Stimulated activated naive B cell treated with anti-CD40 and anti-IgM and Interleukin-4, amounts not matched to agents 10 μg/mL and 1 μg/mL and 100 μg/mL, for 72 hours (primary cell): ENCODE measurements at regions not wholly inside any gene's neighbourhood (a gene's known extent, or its start where the extent isn't known, plus 50 kb on each side); places are given as distances from the start of the nearest gene placed in this dataset.
A peak's percentile ranks its signal among the peaks of the same experiment; 100 is the strongest.

Experiments used
- ATAC-seq, 2 donors: fragments of 150-1000 bp; cut with Tn5 transposase; replicated peaks; 2 replicates each; pipeline ENCODE4 v1.10.0; 2021; ENCODE audit warnings: moderate library complexity in 1 of 2
- DNase-seq: peaks from one replicate; pipeline ENCODE4 v3.0.0; 2021
- H3K27ac Mint-ChIP-seq: one replicate; pipeline ENCODE4 v1.8.0; 2022; ENCODE audit warnings: mild to moderate bottlenecking, mixed read lengths
- H3K27me3 Mint-ChIP-seq, 2 donors: one replicate each; pipeline ENCODE4 v1.8.0; 2022; ENCODE audit warnings: mixed read lengths in 2 of 2
- H3K36me3 Mint-ChIP-seq, 2 donors: one replicate each; pipeline ENCODE4 v1.8.0; 2022; ENCODE audit warnings: mixed read lengths in 2 of 2, mild to moderate bottlenecking in 1 of 2
- H3K4me1 Mint-ChIP-seq, 2 donors: one replicate each; pipeline ENCODE4 v1.8.0; 2022; ENCODE audit warnings: mixed read lengths in 2 of 2, mild to moderate bottlenecking in 1 of 2
- H3K4me3 Mint-ChIP-seq, 2 donors: one replicate each; pipeline ENCODE4 v1.8.0; 2022; ENCODE audit warnings: mild to moderate bottlenecking in 2 of 2, mixed read lengths in 2 of 2, moderate library complexity in 1 of 2
- H3K9me3 Mint-ChIP-seq, 2 donors: one replicate each; pipeline ENCODE4 v1.8.0; 2022; ENCODE audit warnings: mixed read lengths in 2 of 2, mild to moderate bottlenecking in 1 of 2

GRCh38 chr12:4223273-4223845 is 50.2 kb upstream of the CCND2 start:
- Mint-ChIP-seq H3K4me1 (peaks cover 28 to 40% of the 10 kb centered on the region in 2 donors), H3K9me3 (no peaks in the 10 kb centered on the region), H3K27ac (peak overlapping the region; percentile 16), H3K36me3 (no peaks in the 10 kb centered on the region), H3K4me3 (peak overlapping the region in 1 of 2 donors; percentile 9), H3K27me3 (peaks cover 0 to 4% of the 10 kb centered on the region in 2 donors)
- ATAC-seq (peak; percentile 52 to 56), DNase-seq (no peak)

- DNase-seq (no peak), ATAC-seq (no peak)
- no peak overlapping the region for H3K4me3 Mint-ChIP-seq
- peaks cover 36 to 55% of the 10 kb centered on the region in 2 donors for H3K4me1 Mint-ChIP-seq
- H3K27me3 Mint-ChIP-seq: no peaks in the 10 kb centered on the region
- H3K27ac Mint-ChIP-seq: no peak overlapping the region
- H3K36me3 Mint-ChIP-seq: no peaks in the 10 kb centered on the region
- H3K9me3 Mint-ChIP-seq: no peaks in the 10 kb centered on the region
These were observed 52.3 kb upstream of the CCND2 start for GRCh38 chr12:4221258-4221620.

- Mint-ChIP-seq H3K4me3 (no peak overlapping the region), H3K27me3 (no peaks in the 10 kb centered on the region), H3K9me3 (no peaks in the 10 kb centered on the region), H3K4me1 (peaks cover 42 to 57% of the 10 kb centered on the region in 2 donors), H3K27ac (no peak overlapping the region), H3K36me3 (no peaks in the 10 kb centered on the region)
- ATAC-seq: no peak
- DNase-seq: no peak
These were observed 52.9 kb upstream of the CCND2 start for GRCh38 chr12:4220536-4221257.

GRCh38 chr12:4217091-4217490 is 56.5 kb upstream of the CCND2 start:
- Mint-ChIP-seq H3K4me1 (peaks cover 38 to 48% of the 10 kb centered on the region in 2 donors), H3K4me3 (no peak overlapping the region), H3K9me3 (no peaks in the 10 kb centered on the region), H3K27me3 (no peaks in the 10 kb centered on the region), H3K27ac (peak overlapping the region; percentile 71), H3K36me3 (no peaks in the 10 kb centered on the region)
- DNase-seq (no peak), ATAC-seq (peak in 1 of 2 donors; percentile 21)

- H3K27me3 Mint-ChIP-seq: no peaks in the 10 kb centered on the region
- ATAC-seq: peak; percentile 5 to 26
- no peaks in the 10 kb centered on the region for H3K9me3 Mint-ChIP-seq
- peak overlapping the region in 1 of 2 donors; percentile 22 for H3K4me3 Mint-ChIP-seq
- H3K27ac Mint-ChIP-seq: peak overlapping the region; percentile 71
- peaks cover 41 to 53% of the 10 kb centered on the region in 2 donors for H3K4me1 Mint-ChIP-seq
- no peak for DNase-seq
- H3K36me3 Mint-ChIP-seq: no peaks in the 10 kb centered on the region
These were observed 57.2 kb upstream of the CCND2 start for GRCh38 chr12:4216187-4216927.

- Mint-ChIP-seq H3K27me3 (no peaks in the 10 kb centered on the region), H3K27ac (peak overlapping the region; percentile 97), H3K9me3 (no peaks in the 10 kb centered on the region), H3K4me1 (peaks cover 38 to 54% of the 10 kb centered on the region in 2 donors), H3K4me3 (peak overlapping the region; percentile 75 to 79), H3K36me3 (no peaks in the 10 kb centered on the region)
- DNase-seq (peak; percentile 87), ATAC-seq (peak; percentile 90 to 91)
These were observed 58.1 kb upstream of the CCND2 start for GRCh38 chr12:4215229-4216186.

- no peaks in the 10 kb centered on the region for H3K27me3 Mint-ChIP-seq
- peak overlapping the region; percentile 97 for H3K27ac Mint-ChIP-seq
- no peaks in the 10 kb centered on the region for H3K9me3 Mint-ChIP-seq
- peak overlapping the region; percentile 75 to 79 for H3K4me3 Mint-ChIP-seq
- peaks cover 39 to 55% of the 10 kb centered on the region in 2 donors for H3K4me1 Mint-ChIP-seq
- H3K36me3 Mint-ChIP-seq: no peaks in the 10 kb centered on the region
- no peak for DNase-seq
- ATAC-seq: peak; percentile 4 to 6
These were observed 58.7 kb upstream of the CCND2 start for GRCh38 chr12:4214877-4215228.

- ATAC-seq: no peak
- no peaks in the 10 kb centered on the region for H3K9me3 Mint-ChIP-seq
- no peaks in the 10 kb centered on the region for H3K36me3 Mint-ChIP-seq
These were observed 60.1 kb upstream of the CCND2 start for GRCh38 chr12:4213471-4213870.

GRCh38 chr12:4212845-4213244 is 60.7 kb upstream of the CCND2 start:
- H3K36me3 Mint-ChIP-seq: no peaks in the 10 kb centered on the region
- no peak overlapping the region for H3K27ac Mint-ChIP-seq
- H3K9me3 Mint-ChIP-seq: no peaks in the 10 kb centered on the region
- no peak overlapping the region for H3K4me3 Mint-ChIP-seq
- peaks cover 35 to 50% of the 10 kb centered on the region in 2 donors for H3K4me1 Mint-ChIP-seq
- H3K27me3 Mint-ChIP-seq: no peaks in the 10 kb centered on the region
- ATAC-seq: no peak
- DNase-seq: no peak

More at GRCh38 chr12:4213471-4213870, 60.1 kb upstream of the CCND2 start:
- Mint-ChIP-seq H3K27me3 (no peaks in the 10 kb centered on the region), H3K4me1 (peaks cover 35 to 50% of the 10 kb centered on the region in 2 donors), H3K27ac (no peak overlapping the region), H3K4me3 (no peak overlapping the region)
- DNase-seq: no peak

- Mint-ChIP-seq H3K27me3 (no peaks in the 10 kb centered on the region), H3K9me3 (no peaks in the 10 kb centered on the region), H3K4me3 (no peak overlapping the region), H3K4me1 (peaks cover 25 to 37% of the 10 kb centered on the region in 2 donors), H3K36me3 (no peaks in the 10 kb centered on the region), H3K27ac (no peak overlapping the region)
- DNase-seq (no peak), ATAC-seq (no peak)
These were observed 62.2 kb upstream of the CCND2 start for GRCh38 chr12:4211372-4211771.

GRCh38 chr12:4210183-4210582 is 63.4 kb upstream of the CCND2 start:
- DNase-seq: no peak

GRCh38 chr12:4206470-4206869 is 67.1 kb upstream of the CCND2 start:
- H3K4me1 Mint-ChIP-seq: peaks cover 34 to 45% of the 10 kb centered on the region in 2 donors
- no peaks in the 10 kb centered on the region for H3K36me3 Mint-ChIP-seq
- no peak overlapping the region for H3K27ac Mint-ChIP-seq
- H3K27me3 Mint-ChIP-seq: no peaks in the 10 kb centered on the region
- DNase-seq (no peak), ATAC-seq (no peak)
- H3K9me3 Mint-ChIP-seq: no peaks in the 10 kb centered on the region
- no peak overlapping the region for H3K4me3 Mint-ChIP-seq

More at GRCh38 chr12:4210183-4210582, 63.4 kb upstream of the CCND2 start:
- H3K4me3 Mint-ChIP-seq: no peak overlapping the region
- H3K4me1 Mint-ChIP-seq: peaks cover 13 to 26% of the 10 kb centered on the region in 2 donors
- no peak for ATAC-seq
- H3K9me3 Mint-ChIP-seq: no peaks in the 10 kb centered on the region
- H3K27me3 Mint-ChIP-seq: no peaks in the 10 kb centered on the region
- H3K36me3 Mint-ChIP-seq: no peaks in the 10 kb centered on the region
- no peak overlapping the region for H3K27ac Mint-ChIP-seq

GRCh38 chr12:4203772-4204376 is 69.7 kb upstream of the CCND2 start:
- no peaks in the 10 kb centered on the region for H3K36me3 Mint-ChIP-seq
- no peaks in the 10 kb centered on the region for H3K27me3 Mint-ChIP-seq
- no peak overlapping the region for H3K4me3 Mint-ChIP-seq
- H3K4me1 Mint-ChIP-seq: peaks cover 40 to 49% of the 10 kb centered on the region in 2 donors
- H3K9me3 Mint-ChIP-seq: no peaks in the 10 kb centered on the region
- ATAC-seq (peak; percentile 44 to 51), DNase-seq (no peak)
- no peak overlapping the region for H3K27ac Mint-ChIP-seq
